LNCaP clone FGC (cell line): ENCODE measurements at regions not wholly inside any gene's neighbourhood (a gene's known extent, or its start where the extent isn't known, plus 50 kb on each side); places are given as distances from the start of the nearest gene placed in this dataset.

ENCODE experiments used
- DNase-seq: peaks from one replicate; pipeline ENCODE4 v3.0.0-alpha.2; 2011; ENCODE audit warnings: low read depth
- H3K4me3 ChIP-seq: 2 replicates; pipeline ENCODE4 v1.5.1; 2011; ENCODE audit warnings: mild to moderate bottlenecking, low read depth, low read length, control low read depth
- CTCF ChIP-seq: IDR thresholded peaks from 2 replicates; pipeline ENCODE4 v1.5.1; 2012; ENCODE audit warnings: mild to moderate bottlenecking; ENCODE audit not compliant: control insufficient read depth, insufficient read depth; ENCODE audit errors: extremely low read depth

GRCh38 chr4:92184566-92184965, 119.2 kb upstream of the GRID2 start:
- TF ChIP-seq CTCF: no peak
- no peak overlapping the region for H3K4me3 ChIP-seq
- DNase-seq: no peak

- DNase-seq: no peak
- no peak overlapping the region for H3K4me3 ChIP-seq
- TF ChIP-seq CTCF: no peak
These were observed 117.5 kb upstream of the GRID2 start for GRCh38 chr4:92186239-92186638.

GRCh38 chr4:92189146-92189545, 114.6 kb upstream of the GRID2 start:
- H3K4me3 ChIP-seq: no peak overlapping the region
- TF ChIP-seq CTCF: no peak

GRCh38 chr4:92198711-92199110, 105.1 kb upstream of the GRID2 start:
- DNase-seq: no peak
- no peak overlapping the region for H3K4me3 ChIP-seq
- TF ChIP-seq CTCF: no peak

More at GRCh38 chr4:92189146-92189545, 114.6 kb upstream of the GRID2 start:
- DNase-seq: no peak

- DNase-seq: no peak
- H3K4me3 ChIP-seq: no peak overlapping the region
- no peak for TF ChIP-seq CTCF
These were observed 104.6 kb upstream of the GRID2 start for GRCh38 chr4:92199135-92199534.

GRCh38 chr4:92210906-92211305, 92.9 kb upstream of the GRID2 start:
- H3K4me3 ChIP-seq: no peak overlapping the region
- TF ChIP-seq CTCF: no peak
- no peak for DNase-seq

GRCh38 chr4:92215476-92215875, 88.3 kb upstream of the GRID2 start:
- no peak for DNase-seq
- no peak overlapping the region for H3K4me3 ChIP-seq
- TF ChIP-seq CTCF: no peak
